ENCODE measurements at regions not wholly inside any gene's neighbourhood (a gene's known extent, or its start where the extent isn't known, plus 50 kb on each side); places are given as distances from the start of the nearest gene placed in this dataset.

- no peak overlapping the region for H3K9ac ChIP-seq (ENCODE audit: low read length)
- TF ChIP-seq CTCF (IDR thresholded peaks at IDR 0.05; ENCODE audit: low read depth, low read length) (no peak), EZH2phosphoT487 (IDR thresholded peaks at IDR 0.05; ENCODE audit: low read depth) (no peak)
- H3K4me3 ChIP-seq (ENCODE audit: low read length), result no peak overlapping the region
- H3K27ac ChIP-seq (ENCODE audit: low read length), result no peak overlapping the region
- no peaks in the 10 kb centered on the region for H3K9me3 ChIP-seq (ENCODE audit: insufficient read depth, low read length)
- H3K27me3 ChIP-seq (ENCODE audit: low read depth, low read length), result no peaks in the 10 kb centered on the region
- H3K4me1 ChIP-seq (ENCODE audit: low read length), result no peaks in the 10 kb centered on the region
- no peak overlapping the region for H3K4me2 ChIP-seq (ENCODE audit: low read length)
- H2AFZ ChIP-seq (ENCODE audit: low read depth, low read length), result no peak overlapping the region
- H3K79me2 ChIP-seq (ENCODE audit: low read length), result no peaks in the 10 kb centered on the region
- no peaks in the 10 kb centered on the region for H3K36me3 ChIP-seq (replicated peaks; ENCODE audit: low read depth, low read length)
- H4K20me1 ChIP-seq (ENCODE audit: insufficient read depth, low read length), result no peaks in the 10 kb centered on the region
Observed at GRCh38 chrX:101732870-101733269, 73.2 kb upstream of the ARMCX2 start.

GRCh38 chrX:101729986-101730385, 70.3 kb upstream of the ARMCX2 start:
- Histone ChIP-seq H3K4me1 (ENCODE audit: low read length) (no peaks in the 10 kb centered on the region), H4K20me1 (ENCODE audit: insufficient read depth, low read length) (no peaks in the 10 kb centered on the region), H3K36me3 (replicated peaks; ENCODE audit: low read depth, low read length) (no peaks in the 10 kb centered on the region), H3K9me3 (ENCODE audit: insufficient read depth, low read length) (no peaks in the 10 kb centered on the region), H3K4me3 (ENCODE audit: low read length) (no peak overlapping the region), H3K27me3 (ENCODE audit: low read depth, low read length) (no peaks in the 10 kb centered on the region), H3K4me2 (ENCODE audit: low read length) (no peak overlapping the region), H2AFZ (ENCODE audit: low read depth, low read length) (no peak overlapping the region), H3K79me2 (ENCODE audit: low read length) (no peaks in the 10 kb centered on the region), H3K27ac (ENCODE audit: low read length) (no peak overlapping the region), H3K9ac (ENCODE audit: low read length) (no peak overlapping the region)
- no peak for TF ChIP-seq EZH2phosphoT487 (IDR thresholded peaks at IDR 0.05; ENCODE audit: low read depth)
- no peak for TF ChIP-seq CTCF (IDR thresholded peaks at IDR 0.05; ENCODE audit: low read depth, low read length)
